CD8-positive, alpha-beta memory T cell (primary cell): ENCODE measurements at regions not wholly inside any gene's neighbourhood (a gene's known extent, or its start where the extent isn't known, plus 50 kb on each side); places are given as distances from the start of the nearest gene placed in this dataset.

Source experiments
- CTCF ChIA-PET: fragments of 350-600 bp; sonication (Branson Sonifier 250); formaldehyde crosslinking; loops from one replicate; lab custom pipeline; 2021; ENCODE audit warnings: antibody characterized with exemption; lab: Charles Lee
- POLR2A ChIA-PET: fragments of 350-600 bp; sonication (Branson Sonifier 250); formaldehyde crosslinking; loops from one replicate; lab custom pipeline; 2021; ENCODE audit warnings: antibody characterized with exemption; lab: Charles Lee
- DNase-seq, 5 donors: peaks; one replicate each; pipeline versions ENCODE4 v3.0.0 to v3.0.0-alpha.2; 2020 to 2022; ENCODE audit warnings: mixed read lengths in 1 of 5
- H3K27ac ChIP-seq: one replicate; pipeline ENCODE4 v1.7.0; 2013; ENCODE audit warnings: low read depth, mild to moderate bottlenecking, low read length, moderate library complexity
- H3K27me3 ChIP-seq: 2 replicates; pipeline ENCODE4 v1.7.0; 2013; ENCODE audit warnings: low read length, mild to moderate bottlenecking; ENCODE audit not compliant: insufficient read depth, poor library complexity, severe bottlenecking
- H3K36me3 ChIP-seq: 2 replicates; pipeline ENCODE4 v1.7.0; 2013; ENCODE audit warnings: mild to moderate bottlenecking, low read length, moderate library complexity; ENCODE audit not compliant: insufficient read depth
- H3K4me1 ChIP-seq: 2 replicates; pipeline ENCODE4 v1.7.0; 2013; ENCODE audit warnings: mild to moderate bottlenecking, low read length, moderate library complexity; ENCODE audit not compliant: insufficient read depth
- H3K4me3 ChIP-seq: 2 replicates; pipeline ENCODE4 v1.7.0; 2013; ENCODE audit warnings: mild to moderate bottlenecking, low read length
- H3K9me3 ChIP-seq: 2 replicates; pipeline ENCODE4 v1.7.0; 2013; ENCODE audit warnings: mild to moderate bottlenecking, low read length
- H3K27ac Mint-ChIP-seq, 8 donors: one replicate each; pipeline ENCODE4 v1.8.0; 2020 to 2021; ENCODE audit warnings: mixed read lengths in 8 of 8, mild to moderate bottlenecking in 6 of 8, inconsistent platforms in 3 of 8, moderate library complexity in 3 of 8
- H3K27me3 Mint-ChIP-seq, 2 donors: one replicate each; pipeline ENCODE4 v1.8.0; 2020 to 2021; ENCODE audit warnings: mixed read lengths in 2 of 2, mild to moderate bottlenecking in 1 of 2, moderate library complexity in 1 of 2
- H3K36me3 Mint-ChIP-seq, 3 donors: one replicate each; pipeline ENCODE4 v1.8.0; 2020 to 2021; ENCODE audit warnings: mixed read lengths in 3 of 3, inconsistent platforms in 1 of 3, mild to moderate bottlenecking in 1 of 3
- H3K4me1 Mint-ChIP-seq, 3 donors: one replicate each; pipeline ENCODE4 v1.8.0; 2020 to 2021; ENCODE audit warnings: mixed read lengths in 3 of 3, inconsistent platforms in 1 of 3, mild to moderate bottlenecking in 1 of 3
- H3K4me3 Mint-ChIP-seq, 7 donors: one replicate each; pipeline ENCODE4 v1.8.0; 2020 to 2021; ENCODE audit warnings: mixed read lengths in 7 of 7, mild to moderate bottlenecking in 6 of 7, moderate library complexity in 4 of 7, inconsistent platforms in 2 of 7
- H3K9me3 Mint-ChIP-seq, 5 donors: one replicate each; pipeline ENCODE4 v1.8.0; 2020 to 2022; ENCODE audit warnings: mixed read lengths in 5 of 5, mild to moderate bottlenecking in 3 of 5, moderate library complexity in 2 of 5, inconsistent platforms in 1 of 5

DNA sequence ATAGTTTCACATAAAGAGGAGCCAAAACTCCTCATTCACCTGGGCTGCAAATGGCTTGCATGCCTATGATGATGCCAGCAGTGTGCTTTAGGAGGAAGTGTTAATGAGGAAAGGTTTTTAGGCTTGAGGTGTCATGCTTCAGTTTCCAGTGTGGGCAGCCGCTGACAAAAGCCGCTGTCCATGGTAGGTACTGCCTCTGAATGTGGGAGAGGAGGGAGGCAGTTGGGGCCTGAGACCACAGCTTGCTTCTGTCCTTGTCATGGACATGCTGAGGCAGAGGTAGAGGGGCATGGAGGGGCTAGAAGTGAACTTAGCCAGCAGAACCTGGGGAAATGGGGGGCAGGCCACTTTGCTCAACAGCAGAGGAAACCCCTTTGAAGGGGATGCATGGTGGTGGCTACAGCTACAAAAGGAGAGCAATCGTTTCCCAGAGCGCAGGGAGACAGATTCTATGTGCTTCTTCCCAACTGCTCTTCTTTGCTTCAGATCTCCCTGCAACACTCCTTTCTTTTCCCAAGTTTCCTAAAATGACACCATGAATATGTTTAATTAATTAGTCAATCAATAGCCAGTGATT lies 372.1 kb upstream of the CNR1 start:
- POLR2A ChIA-PET = no interaction called here
- peaks cover 0 to 4% (median 0%) of the 10 kb centered on the region in 5 donors for H3K9me3 Mint-ChIP-seq
- CTCF ChIA-PET = no interaction called here
- H3K4me1 ChIP-seq = no peaks in the 10 kb centered on the region
- H3K4me3 ChIP-seq = no peak overlapping the region
- no peaks in the 10 kb centered on the region for H3K36me3 ChIP-seq
- no peaks in the 10 kb centered on the region for H3K9me3 ChIP-seq
- H3K27me3 Mint-ChIP-seq = peaks cover 5 to 51% of the 10 kb centered on the region in 2 donors
- no peaks in the 10 kb centered on the region for H3K4me1 Mint-ChIP-seq
- no peak overlapping the region for H3K27ac ChIP-seq
- H3K27ac Mint-ChIP-seq = peak overlapping the region in 1 of 8 donors; percentile 42
- H3K27me3 ChIP-seq = peaks cover 5% of the 10 kb centered on the region
- no peak for DNase-seq
- no peaks in the 10 kb centered on the region for H3K36me3 Mint-ChIP-seq
- H3K4me3 Mint-ChIP-seq = no peak overlapping the region

DNA sequence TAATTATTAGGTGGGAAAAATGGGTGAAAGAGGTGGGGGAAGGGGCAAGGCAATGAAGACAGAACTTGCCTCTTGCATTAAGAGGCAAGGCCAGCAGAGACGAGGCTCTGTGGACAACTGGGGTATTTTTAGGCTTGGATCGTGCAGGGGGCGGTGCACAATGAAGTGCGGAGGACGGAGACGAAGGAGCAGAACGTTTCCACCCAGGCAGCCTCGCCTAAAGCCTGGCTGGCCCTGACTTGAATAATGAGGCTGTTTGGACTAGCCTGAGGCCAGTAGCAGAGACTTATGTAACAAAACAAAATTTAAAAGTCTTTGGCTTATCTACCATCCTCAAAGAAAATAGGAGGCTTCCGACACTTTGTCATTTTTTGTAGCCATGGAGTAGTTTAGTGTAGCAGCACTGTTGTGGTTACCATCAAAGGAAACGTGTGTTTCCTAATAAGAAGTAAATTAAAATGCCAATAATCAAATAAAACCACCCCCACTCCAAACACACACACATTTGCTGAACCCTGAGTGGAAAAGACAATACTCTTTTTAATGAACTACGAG lies 370.0 kb upstream of the CNR1 start:
- Histone ChIP-seq H3K27ac (no peak overlapping the region), H3K4me3 (no peak overlapping the region), H3K36me3 (no peaks in the 10 kb centered on the region), H3K9me3 (no peaks in the 10 kb centered on the region), H3K4me1 (no peaks in the 10 kb centered on the region), H3K27me3 (peaks cover 5% of the 10 kb centered on the region)
- H3K9me3 Mint-ChIP-seq = peaks cover 0 to 4% (median 0%) of the 10 kb centered on the region in 5 donors
- ChIA-PET CTCF (no interaction called here), POLR2A (no interaction called here)
- no peak overlapping the region for H3K4me3 Mint-ChIP-seq
- no peak overlapping the region for H3K27ac Mint-ChIP-seq
- H3K27me3 Mint-ChIP-seq = peaks cover 11 to 51% of the 10 kb centered on the region in 2 donors
- no peak for DNase-seq
- no peaks in the 10 kb centered on the region for H3K36me3 Mint-ChIP-seq
- no peaks in the 10 kb centered on the region for H3K4me1 Mint-ChIP-seq

DNA sequence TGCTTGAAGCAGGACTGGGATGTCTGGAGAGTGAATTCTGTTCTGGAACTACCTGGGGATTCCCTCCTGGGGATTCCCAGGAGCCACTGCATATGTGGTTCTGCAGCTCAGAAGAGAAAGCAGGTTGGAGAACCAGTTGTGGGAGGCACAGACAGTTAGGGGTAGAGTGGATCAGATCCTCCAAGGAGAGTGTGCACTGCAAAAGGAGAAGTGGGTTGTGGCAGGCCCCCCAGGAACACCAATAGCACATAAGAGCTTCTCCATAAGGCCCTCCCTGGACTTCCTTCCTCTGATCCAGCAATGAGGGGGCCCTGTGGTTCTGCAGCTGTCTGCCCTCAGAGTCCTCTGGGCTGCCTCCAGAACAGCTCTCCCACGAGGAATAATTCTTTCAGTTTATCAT lies 369.2 kb upstream of the CNR1 start:
- peaks cover 0 to 4% (median 0%) of the 10 kb centered on the region in 5 donors for H3K9me3 Mint-ChIP-seq
- H3K27me3 Mint-ChIP-seq = peaks cover 11 to 51% of the 10 kb centered on the region in 2 donors
- H3K9me3 ChIP-seq = no peaks in the 10 kb centered on the region
- DNase-seq = no peak
- no peaks in the 10 kb centered on the region for H3K36me3 ChIP-seq
- H3K4me3 ChIP-seq = no peak overlapping the region
- no peaks in the 10 kb centered on the region for H3K4me1 ChIP-seq
- H3K27ac ChIP-seq = no peak overlapping the region
- H3K4me3 Mint-ChIP-seq = no peak overlapping the region
- peaks cover 5% of the 10 kb centered on the region for H3K27me3 ChIP-seq
- no peaks in the 10 kb centered on the region for H3K36me3 Mint-ChIP-seq
- ChIA-PET POLR2A (no interaction called here), CTCF (no interaction called here)
- no peak overlapping the region for H3K27ac Mint-ChIP-seq
- no peaks in the 10 kb centered on the region for H3K4me1 Mint-ChIP-seq

DNA sequence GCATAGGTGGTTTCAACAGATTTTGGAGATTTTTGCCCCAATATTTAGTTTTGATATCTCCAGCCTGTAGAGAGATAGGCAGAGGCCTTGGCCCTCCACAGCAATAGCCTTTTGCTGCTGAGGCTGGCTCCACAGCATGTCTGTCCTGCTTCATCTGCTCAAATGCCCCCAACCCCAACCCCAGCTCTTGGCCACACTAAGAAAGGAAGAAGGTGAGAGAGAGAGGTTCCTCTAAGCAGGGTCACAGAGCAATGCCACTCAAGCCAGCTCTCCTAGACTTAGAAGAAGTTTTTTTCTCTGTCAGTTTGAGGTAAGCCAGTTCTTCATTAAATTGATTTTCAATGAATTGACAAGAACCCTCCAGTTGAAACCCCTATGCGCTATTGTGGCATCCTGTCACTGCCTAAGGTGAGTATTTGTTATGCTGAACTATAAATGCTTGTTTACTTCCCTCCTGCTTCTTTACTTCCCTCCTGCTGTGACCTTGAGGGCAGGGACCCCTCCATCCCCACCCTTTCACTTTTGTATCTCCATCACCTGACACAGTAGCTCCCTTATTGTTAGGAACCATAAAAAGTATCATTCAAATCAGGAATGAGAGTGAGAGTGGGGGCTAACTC lies 366.2 kb upstream of the CNR1 start:
- peaks cover 5% of the 10 kb centered on the region for H3K27me3 ChIP-seq
- DNase-seq = no peak
- no peaks in the 10 kb centered on the region for H3K4me1 Mint-ChIP-seq
- no peaks in the 10 kb centered on the region for H3K36me3 ChIP-seq
- H3K9me3 Mint-ChIP-seq = peaks cover 0 to 2% (median 0%) of the 10 kb centered on the region in 5 donors
- H3K4me3 Mint-ChIP-seq = no peak overlapping the region
- peaks cover 15 to 38% of the 10 kb centered on the region in 2 donors for H3K27me3 Mint-ChIP-seq
- no peaks in the 10 kb centered on the region for H3K9me3 ChIP-seq
- CTCF ChIA-PET = no interaction called here
- no peak overlapping the region for H3K27ac ChIP-seq
- no peak overlapping the region for H3K4me3 ChIP-seq
- no peaks in the 10 kb centered on the region for H3K4me1 ChIP-seq
- POLR2A ChIA-PET = no interaction called here
- no peaks in the 10 kb centered on the region for H3K36me3 Mint-ChIP-seq
- no peak overlapping the region for H3K27ac Mint-ChIP-seq

DNA sequence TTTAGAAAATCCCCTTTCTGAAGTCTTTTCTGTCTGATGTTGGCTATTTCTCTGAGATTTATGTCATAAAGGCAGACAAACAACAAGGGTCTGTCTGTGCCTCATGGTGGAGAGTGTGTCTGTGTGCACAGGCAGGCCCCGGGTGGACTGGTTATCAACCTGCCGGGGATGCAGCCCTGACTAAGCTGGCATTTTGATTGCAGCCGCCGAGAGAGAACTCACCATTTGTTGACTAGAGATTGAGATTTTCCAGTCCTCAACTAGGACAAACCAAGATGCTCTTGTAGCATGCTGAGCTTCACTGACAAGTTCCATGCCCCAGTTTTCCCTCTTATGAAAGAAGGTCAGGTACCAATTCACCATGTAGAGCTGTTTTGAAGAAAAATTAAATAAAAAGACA lies 363.6 kb upstream of the CNR1 start:
- Histone ChIP-seq H3K9me3 (no peaks in the 10 kb centered on the region), H3K27ac (no peak overlapping the region), H3K36me3 (no peaks in the 10 kb centered on the region), H3K4me1 (no peaks in the 10 kb centered on the region), H3K27me3 (no peaks in the 10 kb centered on the region), H3K4me3 (no peak overlapping the region)
- POLR2A ChIA-PET = no interaction called here
- no peak overlapping the region for H3K27ac Mint-ChIP-seq
- no peak overlapping the region for H3K4me3 Mint-ChIP-seq
- DNase-seq = no peak
- peaks cover 11 to 18% of the 10 kb centered on the region in 2 donors for H3K27me3 Mint-ChIP-seq
- CTCF ChIA-PET = no interaction called here
- H3K9me3 Mint-ChIP-seq = peaks cover 0 to 3% (median 1%) of the 10 kb centered on the region in 5 donors
- no peaks in the 10 kb centered on the region for H3K36me3 Mint-ChIP-seq
- H3K4me1 Mint-ChIP-seq = no peaks in the 10 kb centered on the region

DNA sequence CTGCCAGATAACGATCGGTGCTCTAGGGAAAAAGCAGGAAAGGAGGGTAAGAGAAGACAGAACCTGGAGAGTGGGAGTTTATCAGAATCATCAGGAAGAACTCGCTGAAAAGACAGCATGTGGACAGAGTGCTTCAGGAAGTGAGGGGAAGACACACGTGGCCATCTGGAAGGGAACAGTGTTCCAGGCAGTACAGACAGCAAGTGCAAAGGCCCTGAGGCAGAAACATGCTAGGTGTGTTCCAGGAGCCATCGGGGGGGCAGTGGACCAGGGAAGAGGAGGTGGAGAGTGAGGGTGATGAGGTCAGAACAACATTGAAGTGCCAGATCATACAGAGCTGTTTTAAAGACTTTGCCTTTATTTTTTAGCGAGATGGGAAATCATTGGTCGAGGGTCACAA lies 354.3 kb upstream of the CNR1 start:
- POLR2A ChIA-PET = no interaction called here
- no peak for DNase-seq
- H3K36me3 Mint-ChIP-seq = no peaks in the 10 kb centered on the region

DNA sequence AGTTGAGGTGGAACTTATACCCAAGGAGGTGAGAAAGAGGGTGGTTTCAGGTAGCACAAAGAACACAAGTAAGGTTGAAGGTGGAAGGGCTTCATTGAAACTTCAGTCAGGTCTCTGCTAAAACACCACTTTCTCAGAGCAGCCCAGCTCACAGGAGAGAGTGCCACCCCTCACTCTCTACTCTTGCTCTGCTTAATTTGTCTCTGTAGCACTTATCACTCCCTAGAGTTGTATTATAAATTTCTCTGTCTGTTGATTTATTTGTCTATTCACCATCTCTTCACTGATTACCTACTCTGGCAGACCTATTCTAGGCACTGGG lies 353.8 kb upstream of the CNR1 start:
- H3K9me3 ChIP-seq = no peaks in the 10 kb centered on the region
- Mint-ChIP-seq H3K4me3 (no peak overlapping the region), H3K4me1 (no peaks in the 10 kb centered on the region), H3K27ac (no peak overlapping the region), H3K9me3 (peaks cover 0 to 5% (median 0%) of the 10 kb centered on the region in 5 donors), H3K36me3 (no peaks in the 10 kb centered on the region), H3K27me3 (peaks cover 2 to 9% of the 10 kb centered on the region in 2 donors)
- no peaks in the 10 kb centered on the region for H3K36me3 ChIP-seq
- DNase-seq = no peak
- H3K4me3 ChIP-seq = no peak overlapping the region
- no peak overlapping the region for H3K27ac ChIP-seq
- H3K27me3 ChIP-seq = no peaks in the 10 kb centered on the region
- ChIA-PET POLR2A (no interaction called here), CTCF (no interaction called here)
- H3K4me1 ChIP-seq = no peaks in the 10 kb centered on the region

More for the DNA sequence above, 354.3 kb upstream of the CNR1 start:
- H3K27ac Mint-ChIP-seq = no peak overlapping the region
- H3K36me3 ChIP-seq = no peaks in the 10 kb centered on the region
- H3K4me3 ChIP-seq = no peak overlapping the region
- peaks cover 2 to 9% of the 10 kb centered on the region in 2 donors for H3K27me3 Mint-ChIP-seq
- CTCF ChIA-PET = no interaction called here
- no peak overlapping the region for H3K4me3 Mint-ChIP-seq
- H3K27me3 ChIP-seq = no peaks in the 10 kb centered on the region
- H3K9me3 ChIP-seq = no peaks in the 10 kb centered on the region
- no peak overlapping the region for H3K27ac ChIP-seq
- H3K4me1 Mint-ChIP-seq = no peaks in the 10 kb centered on the region
- H3K9me3 Mint-ChIP-seq = peaks cover 0 to 5% (median 0%) of the 10 kb centered on the region in 5 donors
- no peaks in the 10 kb centered on the region for H3K4me1 ChIP-seq

DNA sequence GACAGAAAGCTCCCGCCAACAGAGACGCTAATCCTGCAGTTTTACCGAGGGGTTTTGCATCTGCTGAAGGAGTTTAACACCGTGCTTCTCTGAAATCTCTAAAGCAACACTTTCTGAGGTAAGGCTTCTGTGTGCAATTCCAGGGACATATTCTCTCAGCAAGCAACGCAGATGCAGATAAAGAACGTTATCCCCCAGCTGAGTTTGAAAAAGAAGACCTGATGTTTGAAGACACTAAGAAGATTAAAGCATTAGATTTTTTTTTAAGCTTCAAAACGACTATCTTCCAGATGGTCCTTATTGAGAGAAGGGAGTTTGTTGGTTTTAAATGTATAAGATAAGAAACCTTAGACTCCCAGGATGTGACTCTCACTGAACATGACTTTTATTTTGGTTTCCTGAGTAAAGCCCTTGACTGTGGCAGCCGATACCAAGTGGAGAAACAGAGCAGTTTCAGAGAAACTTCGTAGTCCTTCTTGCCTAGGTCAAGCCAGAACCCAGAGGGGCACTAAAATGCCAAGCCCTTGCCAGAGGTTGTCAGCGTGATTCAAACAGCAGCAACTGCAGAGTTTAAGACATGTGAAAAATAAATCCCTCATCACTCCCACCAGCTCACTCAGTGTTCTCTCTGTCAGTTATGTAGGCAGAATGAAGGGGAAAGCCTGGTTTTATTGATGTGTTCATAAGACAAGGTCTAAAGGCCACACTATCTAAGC lies 353.3 kb upstream of the CNR1 start:
- Histone ChIP-seq H3K9me3 (no peaks in the 10 kb centered on the region), H3K4me3 (no peak overlapping the region), H3K27me3 (no peaks in the 10 kb centered on the region), H3K4me1 (no peaks in the 10 kb centered on the region), H3K36me3 (no peaks in the 10 kb centered on the region), H3K27ac (no peak overlapping the region)
- DNase-seq = no peak
- ChIA-PET CTCF (no interaction called here), POLR2A (no interaction called here)
- no peak overlapping the region for H3K27ac Mint-ChIP-seq
- peaks cover 0 to 5% (median 0%) of the 10 kb centered on the region in 5 donors for H3K9me3 Mint-ChIP-seq
- no peaks in the 10 kb centered on the region for H3K36me3 Mint-ChIP-seq
- no peaks in the 10 kb centered on the region for H3K4me1 Mint-ChIP-seq
- no peak overlapping the region for H3K4me3 Mint-ChIP-seq
- peaks cover 2 to 9% of the 10 kb centered on the region in 2 donors for H3K27me3 Mint-ChIP-seq
